ENCODE measurements at regions not wholly inside any gene's neighbourhood (a gene's known extent, or its start where the extent isn't known, plus 50 kb on each side); places are given as distances from the start of the nearest gene placed in this dataset.

- no peaks in the 10 kb centered on the region for H3K36me3 Mint-ChIP-seq (ENCODE audit: unreplicated experiment)
- peak; percentile 87 for DNase-seq (ENCODE audit: extremely low spot score, unreplicated experiment)
- TF ChIP-seq, protein P1, sequence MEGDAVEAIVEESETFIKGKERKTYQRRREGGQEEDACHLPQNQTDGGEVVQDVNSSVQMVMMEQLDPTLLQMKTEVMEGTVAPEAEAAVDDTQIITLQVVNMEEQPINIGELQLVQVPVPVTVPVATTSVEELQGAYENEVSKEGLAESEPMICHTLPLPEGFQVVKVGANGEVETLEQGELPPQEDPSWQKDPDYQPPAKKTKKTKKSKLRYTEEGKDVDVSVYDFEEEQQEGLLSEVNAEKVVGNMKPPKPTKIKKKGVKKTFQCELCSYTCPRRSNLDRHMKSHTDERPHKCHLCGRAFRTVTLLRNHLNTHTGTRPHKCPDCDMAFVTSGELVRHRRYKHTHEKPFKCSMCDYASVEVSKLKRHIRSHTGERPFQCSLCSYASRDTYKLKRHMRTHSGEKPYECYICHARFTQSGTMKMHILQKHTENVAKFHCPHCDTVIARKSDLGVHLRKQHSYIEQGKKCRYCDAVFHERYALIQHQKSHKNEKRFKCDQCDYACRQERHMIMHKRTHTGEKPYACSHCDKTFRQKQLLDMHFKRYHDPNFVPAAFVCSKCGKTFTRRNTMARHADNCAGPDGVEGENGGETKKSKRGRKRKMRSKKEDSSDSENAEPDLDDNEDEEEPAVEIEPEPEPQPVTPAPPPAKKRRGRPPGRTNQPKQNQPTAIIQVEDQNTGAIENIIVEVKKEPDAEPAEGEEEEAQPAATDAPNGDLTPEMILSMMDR (IDR thresholded peaks at IDR 0.05): peak; percentile 85
- no peak overlapping the region for H3K27ac Mint-ChIP-seq (ENCODE audit: unreplicated experiment)
- H3K9me3 Mint-ChIP-seq (ENCODE audit: unreplicated experiment): no peaks in the 10 kb centered on the region
- H3K4me1 Mint-ChIP-seq (ENCODE audit: unreplicated experiment): peaks cover 13% of the 10 kb centered on the region
- no peaks in the 10 kb centered on the region for H3K27me3 Mint-ChIP-seq (ENCODE audit: unreplicated experiment)
- H3K4me3 Mint-ChIP-seq (ENCODE audit: unreplicated experiment): no peak overlapping the region
Measured at GRCh38 chr9:86637515-86637914, 283.3 kb upstream of the TUT7 start.

DNA sequence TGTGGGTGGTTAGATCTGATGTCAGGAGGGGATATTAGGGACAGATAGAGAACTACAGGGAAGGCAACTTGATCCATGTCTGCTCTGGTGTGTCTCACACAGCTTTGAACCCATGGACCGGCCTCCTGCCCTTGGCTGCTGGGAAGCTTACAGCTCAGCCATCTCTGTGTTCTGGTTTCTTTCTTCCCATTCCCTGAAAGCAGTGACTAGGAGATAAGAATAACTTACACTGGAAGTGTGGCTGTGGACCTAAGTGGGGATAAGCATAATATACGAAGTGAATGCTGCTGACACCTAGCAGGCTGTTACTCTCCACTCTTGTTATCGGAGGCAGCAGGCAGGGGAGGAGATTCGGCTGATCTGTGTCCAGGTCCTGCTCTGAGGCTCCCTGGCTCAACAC, 282.3 kb upstream of the TUT7 start:
- Mint-ChIP-seq H3K27ac (ENCODE audit: unreplicated experiment) (no peak overlapping the region), H3K4me3 (ENCODE audit: unreplicated experiment) (no peak overlapping the region), H3K36me3 (ENCODE audit: unreplicated experiment) (no peaks in the 10 kb centered on the region), H3K9me3 (ENCODE audit: unreplicated experiment) (no peaks in the 10 kb centered on the region), H3K4me1 (ENCODE audit: unreplicated experiment) (peaks cover 13% of the 10 kb centered on the region), H3K27me3 (ENCODE audit: unreplicated experiment) (no peaks in the 10 kb centered on the region)
- TF ChIP-seq, protein P1 (IDR thresholded peaks at IDR 0.05): no peak
- peak; percentile 25 for DNase-seq (ENCODE audit: extremely low spot score, unreplicated experiment)

DNA sequence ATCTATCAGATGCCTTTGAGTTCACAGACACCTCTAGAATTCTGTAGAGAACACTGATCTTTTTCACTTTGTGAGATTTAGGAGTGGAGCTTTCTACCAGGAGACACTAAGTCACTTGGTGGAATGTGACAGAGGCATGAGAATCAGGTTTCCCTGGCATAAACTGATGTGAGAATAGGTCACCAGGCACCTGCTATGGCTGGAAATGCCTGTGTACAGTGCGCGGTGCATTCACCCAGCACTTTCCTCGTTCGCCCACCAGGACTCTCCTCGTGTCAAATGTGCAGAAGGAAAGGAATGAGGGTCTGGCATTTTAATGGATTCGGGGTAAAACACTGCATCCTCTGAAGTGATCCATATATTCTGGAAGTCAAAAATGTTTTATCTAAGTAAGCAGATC, 281.8 kb upstream of the TUT7 start:
- Mint-ChIP-seq H3K27ac (ENCODE audit: unreplicated experiment) (no peak overlapping the region), H3K27me3 (ENCODE audit: unreplicated experiment) (no peaks in the 10 kb centered on the region), H3K36me3 (ENCODE audit: unreplicated experiment) (no peaks in the 10 kb centered on the region), H3K4me1 (ENCODE audit: unreplicated experiment) (peaks cover 13% of the 10 kb centered on the region), H3K4me3 (ENCODE audit: unreplicated experiment) (no peak overlapping the region), H3K9me3 (ENCODE audit: unreplicated experiment) (no peaks in the 10 kb centered on the region)
- TF ChIP-seq, protein P1 (IDR thresholded peaks at IDR 0.05): no peak
- DNase-seq (ENCODE audit: extremely low spot score, unreplicated experiment): peak; percentile 53

DNA sequence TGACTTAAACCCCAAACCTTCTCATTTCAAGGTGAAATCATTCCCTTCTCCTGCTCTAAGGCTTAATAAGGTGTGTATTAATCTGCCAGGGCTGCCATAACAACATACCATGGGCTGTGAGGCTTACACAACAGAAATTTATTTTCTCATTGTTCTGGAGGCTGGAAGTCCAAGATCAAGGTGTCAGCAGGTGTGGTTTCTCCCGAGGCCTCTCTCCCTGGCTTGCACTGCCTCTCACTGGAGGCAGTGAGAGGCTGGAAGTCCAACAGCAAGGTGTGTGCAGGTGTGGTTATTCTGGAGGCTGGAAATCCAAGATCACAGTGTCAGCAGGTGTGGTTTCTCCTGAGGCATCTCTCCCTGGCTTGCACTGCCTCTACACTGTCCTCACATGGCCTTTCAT, 280.3 kb upstream of the TUT7 start:
- TF ChIP-seq, protein P1 (IDR thresholded peaks at IDR 0.05): no peak
- Mint-ChIP-seq H3K4me1 (ENCODE audit: unreplicated experiment) (peaks cover 8% of the 10 kb centered on the region), H3K9me3 (ENCODE audit: unreplicated experiment) (no peaks in the 10 kb centered on the region), H3K36me3 (ENCODE audit: unreplicated experiment) (no peaks in the 10 kb centered on the region), H3K4me3 (ENCODE audit: unreplicated experiment) (no peak overlapping the region), H3K27me3 (ENCODE audit: unreplicated experiment) (no peaks in the 10 kb centered on the region), H3K27ac (ENCODE audit: unreplicated experiment) (no peak overlapping the region)
- peak; percentile 10 for DNase-seq (ENCODE audit: extremely low spot score, unreplicated experiment)

DNA sequence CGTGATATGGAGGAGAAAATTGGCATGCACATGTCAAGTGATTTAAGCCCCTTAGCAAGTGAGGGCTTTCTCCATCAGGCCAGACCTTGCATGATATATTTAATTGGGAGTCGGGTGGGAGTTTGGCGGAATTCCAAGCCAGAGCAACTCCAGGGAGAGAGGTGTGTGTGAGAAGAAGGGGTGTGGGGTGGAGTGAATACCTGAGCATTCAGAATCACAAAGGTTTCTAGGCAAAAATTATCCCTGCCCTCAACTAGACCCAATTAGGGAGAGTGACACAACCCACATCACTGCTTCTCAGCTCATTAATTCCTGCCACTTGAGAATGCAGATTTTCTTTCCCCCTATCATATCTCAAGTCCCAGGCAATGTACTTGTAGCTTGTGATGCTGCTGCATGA, 279.7 kb upstream of the TUT7 start:
- no peaks in the 10 kb centered on the region for H3K36me3 Mint-ChIP-seq (ENCODE audit: unreplicated experiment)
- H3K9me3 Mint-ChIP-seq (ENCODE audit: unreplicated experiment): no peaks in the 10 kb centered on the region
- no peak overlapping the region for H3K27ac Mint-ChIP-seq (ENCODE audit: unreplicated experiment)
- H3K27me3 Mint-ChIP-seq (ENCODE audit: unreplicated experiment): no peaks in the 10 kb centered on the region
- DNase-seq (ENCODE audit: extremely low spot score, unreplicated experiment): no peak
- H3K4me1 Mint-ChIP-seq (ENCODE audit: unreplicated experiment): peaks cover 8% of the 10 kb centered on the region
- TF ChIP-seq, protein P1 (IDR thresholded peaks at IDR 0.05): no peak
- H3K4me3 Mint-ChIP-seq (ENCODE audit: unreplicated experiment): no peak overlapping the region

Measured in osteocyte (in vitro differentiated cells).